GM12892 (cell line): ENCODE measurements at regions not wholly inside any gene's neighbourhood (a gene's known extent, or its start where the extent isn't known, plus 50 kb on each side); places are given as distances from the start of the nearest gene placed in this dataset.

Experiments used
- POLR2A ChIP-seq: IDR thresholded peaks from 2 replicates; pipeline ENCODE4 v1.6.1; 2011; ENCODE audit warnings: low read depth, low read length, control low read depth
- POLR2AphosphoS5 ChIP-seq: IDR thresholded peaks from 2 replicates; pipeline ENCODE4 v1.6.1; 2011; ENCODE audit warnings: low read depth, low read length, control low read depth

DNA sequence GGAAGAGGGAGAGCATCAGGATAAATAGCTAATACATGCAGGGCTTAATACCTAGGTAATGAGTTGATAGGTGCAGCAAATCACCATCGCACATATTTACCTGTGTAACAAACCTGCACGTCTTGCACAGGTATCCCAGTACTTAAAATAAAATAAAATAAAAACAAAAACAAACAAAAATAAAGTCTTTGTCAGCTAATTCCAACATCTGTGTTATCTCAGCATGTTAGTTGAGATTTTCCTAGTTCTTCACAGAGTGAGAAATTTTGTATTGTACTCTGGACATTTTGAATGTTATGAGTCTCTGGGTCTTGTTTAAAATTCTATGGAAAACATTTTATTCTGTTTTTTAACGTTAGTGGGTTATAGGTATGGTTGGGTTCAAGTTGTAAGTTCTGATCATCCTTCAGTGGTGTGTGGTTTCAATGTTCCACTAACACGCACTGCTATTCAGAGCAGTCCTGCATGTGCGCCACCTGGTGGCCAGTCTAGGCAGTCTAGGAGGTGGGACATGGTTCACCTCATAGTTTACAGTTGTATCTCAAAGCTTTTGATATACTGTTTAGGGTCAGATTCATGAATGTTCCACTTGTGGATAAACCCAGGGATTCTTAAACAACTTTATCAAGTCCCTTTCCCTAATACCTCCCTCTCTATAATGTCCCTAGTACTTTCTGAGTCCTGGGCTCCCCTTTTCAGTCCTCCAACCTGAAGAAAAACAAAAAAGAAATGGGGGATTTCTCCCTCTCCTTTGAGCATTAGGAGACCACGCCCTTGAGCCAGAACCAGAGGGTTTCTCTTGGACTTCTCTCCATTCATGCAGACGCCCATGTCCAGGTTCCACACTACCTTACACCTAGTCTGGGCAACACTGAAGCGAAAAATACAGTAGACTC is 213.4 kb upstream of the GATA6 start:
- TF ChIP-seq POLR2A (no peak), POLR2AphosphoS5 (no peak)
